HG03469 (cell line): ENCODE measurements at regions not wholly inside any gene's neighbourhood (a gene's known extent, or its start where the extent isn't known, plus 50 kb on each side); places are given as distances from the start of the nearest gene placed in this dataset.

Experiments used
- ATAC-seq: cut with Tn5 transposase; IDR thresholded peaks from one replicate; pipeline ENCODE4 v1.9.1; 2021; ENCODE audit warnings: mild to moderate bottlenecking, moderate library complexity, moderate number of reproducible peaks; ENCODE audit not compliant: unreplicated experiment

- ATAC-seq = no peak
Observed at GRCh38 chr2:157935378-157935906, 59.3 kb upstream of the ACVR1 start.

GRCh38 chr2:157934684-157935377, 58.7 kb upstream of the ACVR1 start:
- ATAC-seq = no peak

DNA sequence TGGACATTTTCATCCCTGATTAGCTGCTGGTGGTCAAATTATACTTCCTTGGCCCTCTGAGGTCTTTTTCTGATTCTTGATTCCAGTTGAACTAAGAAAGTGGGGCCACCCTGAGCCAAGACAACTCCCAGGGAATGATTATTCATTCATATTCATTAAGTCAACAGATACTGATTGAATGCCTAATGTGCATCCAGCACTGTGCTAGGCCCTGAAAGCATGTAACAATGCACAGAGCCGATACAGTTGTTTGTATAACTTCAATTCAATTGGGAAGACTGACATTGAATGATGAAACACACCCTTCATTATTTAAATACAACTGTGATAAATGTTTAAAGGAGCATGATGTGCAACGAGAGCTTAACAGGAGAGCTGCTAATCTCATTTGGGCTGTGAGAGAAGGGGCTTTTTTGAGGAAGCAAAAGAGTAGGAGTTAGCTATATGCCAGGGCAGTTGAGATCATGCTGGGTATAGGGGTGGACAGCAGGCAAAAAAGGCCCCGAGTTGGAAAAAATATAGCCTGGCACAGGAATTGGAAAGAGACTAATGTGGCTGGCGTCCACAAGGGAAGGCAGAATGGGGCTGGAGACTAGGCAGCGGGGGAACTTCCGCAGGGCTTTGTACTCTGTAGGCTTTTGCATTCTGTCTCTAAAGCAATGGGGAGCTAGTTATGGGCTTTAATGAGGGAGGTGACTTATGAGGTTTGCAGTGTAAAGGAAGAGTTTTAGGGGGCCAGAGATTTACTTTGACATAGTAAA, 57.2 kb upstream of the ACVR1 start:
- no peak for ATAC-seq

DNA sequence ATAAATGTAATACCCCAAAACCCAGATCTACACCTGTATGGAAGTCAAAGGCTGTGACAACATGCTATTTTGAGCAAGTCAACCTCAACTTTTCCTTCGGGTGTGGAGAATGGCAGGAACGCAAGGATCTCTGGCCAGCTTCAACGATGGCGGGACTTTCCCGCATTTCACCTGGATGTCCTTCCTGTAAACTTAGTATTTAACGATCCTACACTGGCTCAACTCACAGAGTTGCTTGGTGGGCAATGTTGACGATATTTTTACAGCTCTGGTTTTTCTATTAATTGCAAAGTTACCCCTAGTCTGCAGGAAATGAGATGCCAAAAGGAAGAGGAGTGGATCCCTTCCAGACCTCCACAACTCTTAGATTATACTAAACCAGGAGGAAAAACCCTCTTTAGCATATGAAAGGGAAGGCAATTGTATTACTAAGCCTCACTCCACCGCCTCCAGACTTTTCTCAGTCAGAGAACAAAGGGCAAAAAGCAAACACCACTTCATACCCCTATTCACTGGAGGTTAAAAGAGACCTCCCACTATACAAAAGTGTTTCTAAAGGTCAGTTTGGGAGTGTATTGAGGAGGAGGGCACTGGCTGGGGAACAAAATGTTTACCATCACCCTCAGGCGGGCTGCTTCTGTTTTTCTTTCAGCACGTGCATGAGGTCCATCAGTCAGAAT, 56.5 kb upstream of the ACVR1 start:
- ATAC-seq = no peak

GRCh38 chr2:157931542-157931941, 55.4 kb upstream of the ACVR1 start:
- ATAC-seq = no peak

- no peak for ATAC-seq
Observed at GRCh38 chr2:157930728-157931127, 54.6 kb upstream of the ACVR1 start.

- ATAC-seq = no peak
Observed at GRCh38 chr2:157929871-157930667, 53.9 kb upstream of the ACVR1 start.

- ATAC-seq = no peak
Observed at GRCh38 chr2:157928372-157928771, 52.2 kb upstream of the ACVR1 start.

- ATAC-seq = no peak
Observed at GRCh38 chr2:157927155-157927554, 51.0 kb upstream of the ACVR1 start.
